AG10803 (cell line): ENCODE measurements at regions not wholly inside any gene's neighbourhood (a gene's known extent, or its start where the extent isn't known, plus 50 kb on each side); places are given as distances from the start of the nearest gene placed in this dataset.

ENCODE experiments used
- DNase-seq: peaks from one replicate; pipeline ENCODE4 v3.0.0; 2010; ENCODE audit warnings: low read depth
- H3K4me3 ChIP-seq: 2 replicates; pipeline ENCODE4 v1.5.1; 2011; ENCODE audit warnings: mild to moderate bottlenecking, low read length, control low read depth
- CTCF ChIP-seq: conservative IDR thresholded peaks from 2 replicates; pipeline ENCODE4 v1.5.1; 2011; ENCODE audit warnings: mild to moderate bottlenecking, low read length, control low read depth, inconsistent platforms

GRCh38 chr5:158284242-158284641 is 425.3 kb upstream of the CLINT1 start:
- H3K4me3 ChIP-seq: no peak overlapping the region
- DNase-seq: no peak
- TF ChIP-seq CTCF: no peak

- no peak for DNase-seq
- TF ChIP-seq CTCF: no peak
- H3K4me3 ChIP-seq: no peak overlapping the region
Measured at GRCh38 chr5:158283397-158283796, 424.5 kb upstream of the CLINT1 start.

- no peak for DNase-seq
- H3K4me3 ChIP-seq: no peak overlapping the region
- no peak for TF ChIP-seq CTCF
Measured at GRCh38 chr5:158278216-158278925, 419.4 kb upstream of the CLINT1 start.

- DNase-seq: no peak
- TF ChIP-seq CTCF: no peak
- no peak overlapping the region for H3K4me3 ChIP-seq
Measured at GRCh38 chr5:158277276-158277675, 418.3 kb upstream of the CLINT1 start.

- DNase-seq: no peak
- no peak for TF ChIP-seq CTCF
- no peak overlapping the region for H3K4me3 ChIP-seq
Measured at GRCh38 chr5:158276692-158277091, 417.7 kb upstream of the CLINT1 start.

- H3K4me3 ChIP-seq: no peak overlapping the region
- no peak for TF ChIP-seq CTCF
- DNase-seq: no peak
Measured at GRCh38 chr5:158275511-158275910, 416.6 kb upstream of the CLINT1 start.

- no peak overlapping the region for H3K4me3 ChIP-seq
- TF ChIP-seq CTCF: no peak
- no peak for DNase-seq
Measured at GRCh38 chr5:158273035-158273434, 414.1 kb upstream of the CLINT1 start.
